HG03064 (cell line): ENCODE measurements at regions not wholly inside any gene's neighbourhood (a gene's known extent, or its start where the extent isn't known, plus 50 kb on each side); places are given as distances from the start of the nearest gene placed in this dataset.
"Not testable (repeated sequence)": the region's sequence is repeated elsewhere in the genome, so short reads cannot be mapped to it uniquely, and the experiment has no call there.

Experiments used
- ATAC-seq: cut with Tn5 transposase; IDR thresholded peaks from one replicate; pipeline ENCODE4 v1.9.1; 2021; ENCODE audit warnings: low read depth; ENCODE audit not compliant: unreplicated experiment

GRCh38 chr4:18645351-18645750 is 623.8 kb upstream of the LCORL start:
- no peak for ATAC-seq

GRCh38 chr4:18641334-18641733 is 619.8 kb upstream of the LCORL start:
- no peak for ATAC-seq

DNA sequence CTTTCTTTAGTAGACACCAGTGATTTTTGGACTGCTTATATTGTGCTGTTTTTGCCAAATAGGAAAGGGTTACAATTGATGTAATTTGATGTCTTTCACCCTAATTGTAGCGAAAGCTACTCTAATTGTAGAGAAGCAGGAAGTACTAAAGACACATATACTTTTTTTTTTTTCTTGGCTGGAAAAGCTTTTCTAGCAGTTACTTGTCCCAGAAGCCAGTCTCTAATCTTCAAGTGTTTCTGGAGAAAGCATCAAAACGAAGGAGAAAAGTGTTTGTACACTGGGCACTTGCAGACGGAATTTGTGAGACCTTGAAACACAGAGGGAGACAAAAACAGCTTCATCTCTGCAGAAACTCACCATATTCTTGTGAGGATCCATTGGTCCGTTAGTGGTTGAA is 616.5 kb upstream of the LCORL start:
- no peak for ATAC-seq

DNA sequence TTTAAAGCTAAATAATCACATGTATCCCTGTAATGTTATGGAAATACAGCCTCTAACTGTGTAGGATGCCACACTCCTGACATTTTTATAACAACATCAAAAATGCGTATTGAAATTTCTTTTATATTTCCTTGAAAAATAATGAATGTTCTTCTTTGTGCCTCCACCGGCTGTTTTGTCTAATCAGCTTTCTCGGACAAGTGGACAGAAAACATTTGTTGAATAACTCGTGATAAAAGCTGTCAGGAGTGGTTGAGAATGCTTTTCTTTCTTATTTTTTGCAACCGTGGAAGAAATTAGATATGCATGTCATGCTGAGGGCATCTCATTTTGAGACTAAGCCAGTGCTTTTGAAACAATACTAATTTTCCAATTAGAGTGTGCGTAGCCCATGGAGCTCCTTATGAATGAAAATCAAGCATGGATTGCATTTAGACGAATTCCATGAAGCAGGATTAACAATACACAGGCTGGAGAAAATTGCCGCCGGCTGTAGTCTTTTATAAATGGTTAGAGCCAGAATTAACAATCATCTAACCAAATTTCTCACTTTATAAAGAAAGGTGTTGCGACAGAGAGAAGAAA is 614.5 kb upstream of the LCORL start:
- ATAC-seq: no peak

GRCh38 chr4:18635531-18635930 is 614.0 kb upstream of the LCORL start:
- no peak for ATAC-seq

DNA sequence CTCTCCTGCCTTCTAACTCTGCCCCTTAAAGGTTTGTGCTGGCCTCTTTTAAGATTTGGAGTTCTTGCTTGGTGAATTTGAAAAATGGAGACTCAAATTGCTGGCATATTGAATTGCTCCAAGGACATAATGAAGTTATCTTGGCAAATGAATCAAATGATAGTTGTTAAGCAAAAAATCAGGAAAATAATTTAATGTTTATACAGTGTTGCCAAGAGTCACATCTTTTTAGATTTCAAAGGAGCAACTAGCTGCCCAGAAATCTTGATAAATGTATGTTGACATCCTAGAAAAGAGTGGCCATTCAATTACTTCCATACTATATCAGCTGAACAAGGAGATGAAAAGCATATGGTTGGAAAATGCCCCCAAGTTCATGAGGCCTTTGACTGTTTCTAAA is 610.0 kb upstream of the LCORL start:
- ATAC-seq: no peak

DNA sequence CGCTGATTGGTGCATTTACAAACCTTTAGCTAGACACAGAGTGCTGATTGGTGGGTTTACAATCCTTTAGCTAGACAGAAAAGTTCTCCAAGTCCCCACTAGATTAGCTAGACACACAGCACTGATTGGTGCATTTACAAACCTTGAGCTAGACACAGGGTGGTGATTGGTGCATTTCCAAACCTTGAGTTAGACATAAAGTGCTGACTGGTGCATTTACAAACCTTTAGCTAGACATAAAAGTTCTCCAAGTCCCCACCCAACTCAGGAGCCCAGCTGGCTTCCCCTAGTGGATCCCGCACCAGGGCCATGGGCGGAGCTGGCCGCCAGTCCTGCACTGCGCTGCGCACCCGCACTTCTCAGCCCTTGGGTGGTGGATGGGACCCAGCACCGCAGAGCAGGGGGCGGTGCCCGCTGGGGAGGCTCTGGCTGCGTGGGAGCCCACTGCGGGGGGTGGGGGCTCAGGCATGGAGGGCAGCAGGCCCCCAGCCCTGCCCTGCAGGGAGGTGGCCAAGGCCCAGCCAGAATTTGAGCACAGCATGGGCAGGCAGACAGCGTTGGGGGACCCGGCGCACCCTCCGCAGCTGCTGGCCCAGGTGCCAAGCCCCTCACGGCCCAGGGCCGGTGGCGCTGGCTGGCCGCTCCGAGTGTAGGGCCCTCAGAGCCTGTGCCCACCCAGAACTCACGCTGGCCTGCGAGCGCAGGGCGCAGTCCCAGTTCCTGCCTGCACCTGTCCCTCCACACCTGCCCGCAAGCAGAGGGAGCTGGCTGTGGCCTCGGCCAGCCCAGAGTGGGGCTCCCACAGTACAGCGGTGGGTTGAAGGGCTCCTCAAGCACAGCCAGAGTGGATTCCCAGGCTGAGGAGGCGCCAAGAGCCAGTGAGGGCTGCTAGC is 608.9 kb upstream of the LCORL start:
- ATAC-seq: no peak

- no peak for ATAC-seq
These were observed 606.0 kb upstream of the LCORL start for GRCh38 chr4:18627447-18628005.

GRCh38 chr4:18626996-18627395 is 605.4 kb upstream of the LCORL start:
- no peak for ATAC-seq

DNA sequence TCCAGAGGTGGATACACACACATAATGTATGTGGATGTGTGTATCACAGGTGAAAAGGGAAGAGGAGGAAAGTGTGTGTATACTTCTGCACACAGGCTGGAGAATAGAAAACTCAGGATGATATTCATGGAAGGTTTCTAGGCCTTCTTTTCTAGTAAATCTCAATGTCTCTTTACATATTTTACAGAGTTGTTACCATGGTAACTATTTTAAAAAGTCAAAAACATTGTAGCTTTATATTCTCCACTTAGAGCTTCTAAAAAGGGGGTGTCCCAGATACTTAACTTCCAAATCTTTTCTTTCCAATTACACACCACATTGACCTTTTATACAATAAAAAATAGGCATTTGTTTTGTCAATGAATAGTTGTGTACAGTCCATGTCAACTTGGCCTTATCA is 604.8 kb upstream of the LCORL start:
- ATAC-seq: no peak

- no peak for ATAC-seq
These were observed 599.6 kb upstream of the LCORL start for GRCh38 chr4:18621186-18621585.

GRCh38 chr4:18616720-18617119 is 595.2 kb upstream of the LCORL start:
- ATAC-seq: no peak

GRCh38 chr4:18611026-18611425 is 589.5 kb upstream of the LCORL start:
- ATAC-seq: no peak

GRCh38 chr4:18608908-18609533 is 587.5 kb upstream of the LCORL start:
- no peak for ATAC-seq

DNA sequence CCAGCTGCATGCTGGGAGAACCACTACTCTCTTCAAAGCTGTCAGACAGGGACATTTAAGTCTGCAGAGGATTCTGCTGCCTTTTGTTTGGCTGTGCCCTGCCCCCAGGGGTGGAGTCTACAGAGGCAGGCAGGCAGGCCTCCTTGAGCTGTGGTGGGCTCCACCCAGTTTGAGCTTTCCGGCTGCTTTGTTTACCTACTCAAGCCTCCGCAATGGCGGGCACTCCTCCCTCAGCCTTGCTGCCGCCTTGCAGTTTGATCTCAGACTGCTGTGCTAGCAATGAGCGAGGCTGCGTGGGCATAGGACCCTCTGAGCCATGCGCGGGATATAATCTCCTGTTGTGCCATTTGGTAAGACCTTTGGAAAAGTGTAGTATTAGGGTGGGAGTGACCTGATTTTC is 581.1 kb upstream of the LCORL start:
- not testable (repeated sequence) for ATAC-seq

- no peak for ATAC-seq
These were observed 571.9 kb upstream of the LCORL start for GRCh38 chr4:18593297-18594002.

- no peak for ATAC-seq
These were observed 561.3 kb upstream of the LCORL start for GRCh38 chr4:18582841-18583240.

GRCh38 chr4:18578307-18578706 is 556.8 kb upstream of the LCORL start:
- ATAC-seq: no peak

DNA sequence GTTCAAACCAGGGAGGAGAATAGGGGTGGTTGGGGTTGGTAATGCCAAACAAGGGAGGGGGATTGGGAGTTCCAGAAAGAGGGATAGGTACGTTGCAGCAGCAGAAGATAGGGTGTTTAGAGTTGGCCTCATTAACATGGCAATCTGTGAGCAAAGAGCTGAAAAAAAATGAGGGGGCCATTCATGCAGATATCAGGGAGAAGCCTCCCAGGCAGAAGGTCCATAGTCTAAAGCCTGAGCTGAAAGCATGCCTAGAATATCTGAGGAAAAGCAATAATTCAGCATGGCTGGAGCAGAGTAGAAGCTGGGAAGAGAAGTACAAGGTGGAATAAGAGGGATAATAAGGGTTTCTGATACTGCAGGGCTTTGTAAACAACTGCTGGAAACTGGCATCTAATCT is 550.9 kb upstream of the LCORL start:
- ATAC-seq: no peak

- no peak for ATAC-seq
These were observed 549.8 kb upstream of the LCORL start for GRCh38 chr4:18571301-18571761.

DNA sequence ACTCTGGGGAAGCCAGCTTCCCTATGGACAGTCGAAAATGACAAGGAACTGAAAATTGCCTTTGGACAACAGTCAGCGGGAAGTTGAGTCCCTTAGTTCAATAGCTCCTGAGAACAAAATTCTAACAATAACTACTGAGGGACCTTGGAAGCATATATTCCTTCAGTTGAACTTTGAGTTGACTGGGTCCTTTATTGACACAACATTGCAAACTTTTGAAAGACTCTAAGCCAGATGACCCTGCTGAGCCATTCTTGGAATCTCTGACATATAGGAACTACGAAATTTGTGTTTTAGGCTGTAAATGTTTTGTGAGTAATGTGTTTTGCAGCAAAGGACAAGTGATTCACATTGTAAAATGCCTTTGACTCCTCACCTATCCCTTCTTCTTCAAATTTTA is 548.8 kb upstream of the LCORL start:
- no peak for ATAC-seq
